ENCODE measurements at regions not wholly inside any gene's neighbourhood (a gene's known extent, or its start where the extent isn't known, plus 50 kb on each side); places are given as distances from the start of the nearest gene placed in this dataset.

DNA sequence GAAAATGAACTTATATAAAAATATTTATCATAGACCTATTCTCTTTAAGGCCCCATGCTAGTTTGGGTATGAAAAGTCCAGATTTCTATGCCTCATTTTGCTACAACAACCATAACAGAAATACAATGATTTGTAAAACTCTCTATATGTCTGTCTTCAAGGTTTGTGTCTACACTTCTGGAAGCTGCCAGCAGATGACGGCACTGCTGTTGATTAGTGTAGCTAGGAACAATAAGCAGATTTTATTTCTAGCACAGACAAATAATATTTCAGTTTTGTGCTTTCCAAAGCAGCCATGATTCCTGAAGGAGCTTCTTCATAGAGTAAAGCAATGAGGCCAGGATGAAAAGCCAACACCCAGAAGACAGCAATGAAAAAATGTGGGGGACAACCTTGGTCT lies 779.6 kb upstream of the ADGRL2 start:
- no peak for TF ChIP-seq POLR2A (IDR thresholded peaks at IDR 0.05)
- TF ChIP-seq, protein P1, sequence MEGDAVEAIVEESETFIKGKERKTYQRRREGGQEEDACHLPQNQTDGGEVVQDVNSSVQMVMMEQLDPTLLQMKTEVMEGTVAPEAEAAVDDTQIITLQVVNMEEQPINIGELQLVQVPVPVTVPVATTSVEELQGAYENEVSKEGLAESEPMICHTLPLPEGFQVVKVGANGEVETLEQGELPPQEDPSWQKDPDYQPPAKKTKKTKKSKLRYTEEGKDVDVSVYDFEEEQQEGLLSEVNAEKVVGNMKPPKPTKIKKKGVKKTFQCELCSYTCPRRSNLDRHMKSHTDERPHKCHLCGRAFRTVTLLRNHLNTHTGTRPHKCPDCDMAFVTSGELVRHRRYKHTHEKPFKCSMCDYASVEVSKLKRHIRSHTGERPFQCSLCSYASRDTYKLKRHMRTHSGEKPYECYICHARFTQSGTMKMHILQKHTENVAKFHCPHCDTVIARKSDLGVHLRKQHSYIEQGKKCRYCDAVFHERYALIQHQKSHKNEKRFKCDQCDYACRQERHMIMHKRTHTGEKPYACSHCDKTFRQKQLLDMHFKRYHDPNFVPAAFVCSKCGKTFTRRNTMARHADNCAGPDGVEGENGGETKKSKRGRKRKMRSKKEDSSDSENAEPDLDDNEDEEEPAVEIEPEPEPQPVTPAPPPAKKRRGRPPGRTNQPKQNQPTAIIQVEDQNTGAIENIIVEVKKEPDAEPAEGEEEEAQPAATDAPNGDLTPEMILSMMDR (IDR thresholded peaks at IDR 0.05 in 8 of 11, conservative IDR thresholded peaks at IDR 0.05 in 3 of 11) = no peak
- no peak for TF ChIP-seq POLR2AphosphoS5 (IDR thresholded peaks at IDR 0.05)
